ENCODE measurements at regions not wholly inside any gene's neighbourhood (a gene's known extent, or its start where the extent isn't known, plus 50 kb on each side); places are given as distances from the start of the nearest gene placed in this dataset.

- Histone ChIP-seq H3K4me1 (ENCODE audit: control insufficient read depth, insufficient read depth, low read length, poor library complexity, severe bottlenecking) (peaks cover 3% of the 10 kb centered on the region), H3K36me3 (ENCODE audit: control insufficient read depth, insufficient read depth, low read length) (no peaks in the 10 kb centered on the region), H3K4me3 (ENCODE audit: extremely low read depth, insufficient read depth, low read length, poor library complexity, severe bottlenecking) (no peak overlapping the region), H3K9me3 (ENCODE audit: control insufficient read depth, low read length) (no peaks in the 10 kb centered on the region), H3K27ac (ENCODE audit: low read depth, low read length, severe bottlenecking) (no peak overlapping the region)
- 63 to 83% methylated on average over 3 of the region's 3 CpGs for WGBS, 2 experiments (ENCODE audit: insufficient coverage in 2 of 2)
Observed at GRCh38 chr11:45597097-45597496, 68.3 kb downstream of the CHST1 start.

GRCh38 chr11:45596571-45596970 lies 68.9 kb downstream of the CHST1 start:
- no peak overlapping the region for H3K4me3 ChIP-seq (ENCODE audit: extremely low read depth, insufficient read depth, low read length, poor library complexity, severe bottlenecking)
- no peaks in the 10 kb centered on the region for H3K9me3 ChIP-seq (ENCODE audit: control insufficient read depth, low read length)
- H3K4me1 ChIP-seq (ENCODE audit: control insufficient read depth, insufficient read depth, low read length, poor library complexity, severe bottlenecking): peaks cover 3% of the 10 kb centered on the region
- 76 to 83% methylated on average over 5 of the region's 6 CpGs for WGBS, 2 experiments (ENCODE audit: insufficient coverage in 2 of 2)
- H3K27ac ChIP-seq (ENCODE audit: low read depth, low read length, severe bottlenecking): no peak overlapping the region
- H3K36me3 ChIP-seq (ENCODE audit: control insufficient read depth, insufficient read depth, low read length): no peaks in the 10 kb centered on the region

GRCh38 chr11:45593992-45594391 lies 71.4 kb downstream of the CHST1 start:
- H3K4me3 ChIP-seq (ENCODE audit: extremely low read depth, insufficient read depth, low read length, poor library complexity, severe bottlenecking): no peak overlapping the region
- no peaks in the 10 kb centered on the region for H3K36me3 ChIP-seq (ENCODE audit: control insufficient read depth, insufficient read depth, low read length)
- H3K27ac ChIP-seq (ENCODE audit: low read depth, low read length, severe bottlenecking): no peak overlapping the region
- H3K9me3 ChIP-seq (ENCODE audit: control insufficient read depth, low read length): no peaks in the 10 kb centered on the region
- no peaks in the 10 kb centered on the region for H3K4me1 ChIP-seq (ENCODE audit: control insufficient read depth, insufficient read depth, low read length, poor library complexity, severe bottlenecking)
- WGBS, 2 experiments (ENCODE audit: insufficient coverage in 2 of 2): 100% methylated on average over 1 to 2 of the region's 4 CpGs

GRCh38 chr11:45592636-45593035 lies 72.8 kb downstream of the CHST1 start:
- WGBS, 2 experiments (ENCODE audit: insufficient coverage in 2 of 2): 68 to 90% methylated on average over 5 to 6 of the region's 6 CpGs

GRCh38 chr11:45590743-45591142 lies 74.7 kb downstream of the CHST1 start:
- H3K4me1 ChIP-seq (ENCODE audit: control insufficient read depth, insufficient read depth, low read length, poor library complexity, severe bottlenecking): no peaks in the 10 kb centered on the region
- 92 to 95% methylated on average over 3 of the region's 3 CpGs for WGBS, 2 experiments (ENCODE audit: insufficient coverage in 2 of 2)
- no peaks in the 10 kb centered on the region for H3K9me3 ChIP-seq (ENCODE audit: control insufficient read depth, low read length)
- H3K36me3 ChIP-seq (ENCODE audit: control insufficient read depth, insufficient read depth, low read length): no peaks in the 10 kb centered on the region
- no peak overlapping the region for H3K4me3 ChIP-seq (ENCODE audit: extremely low read depth, insufficient read depth, low read length, poor library complexity, severe bottlenecking)
- H3K27ac ChIP-seq (ENCODE audit: low read depth, low read length, severe bottlenecking): no peak overlapping the region

More at GRCh38 chr11:45592636-45593035, 72.8 kb downstream of the CHST1 start:
- Histone ChIP-seq H3K36me3 (ENCODE audit: control insufficient read depth, insufficient read depth, low read length) (no peaks in the 10 kb centered on the region), H3K9me3 (ENCODE audit: control insufficient read depth, low read length) (no peaks in the 10 kb centered on the region), H3K27ac (ENCODE audit: low read depth, low read length, severe bottlenecking) (no peak overlapping the region), H3K4me1 (ENCODE audit: control insufficient read depth, insufficient read depth, low read length, poor library complexity, severe bottlenecking) (no peaks in the 10 kb centered on the region), H3K4me3 (ENCODE audit: extremely low read depth, insufficient read depth, low read length, poor library complexity, severe bottlenecking) (no peak overlapping the region)

- no peak overlapping the region for H3K27ac ChIP-seq (ENCODE audit: low read depth, low read length, severe bottlenecking)
- H3K4me1 ChIP-seq (ENCODE audit: control insufficient read depth, insufficient read depth, low read length, poor library complexity, severe bottlenecking): no peaks in the 10 kb centered on the region
- WGBS, 2 experiments (ENCODE audit: insufficient coverage in 2 of 2): 46 to 89% methylated on average over 2 to 4 of the region's 5 CpGs
- H3K36me3 ChIP-seq (ENCODE audit: control insufficient read depth, insufficient read depth, low read length): no peaks in the 10 kb centered on the region
- H3K4me3 ChIP-seq (ENCODE audit: extremely low read depth, insufficient read depth, low read length, poor library complexity, severe bottlenecking): no peak overlapping the region
- H3K9me3 ChIP-seq (ENCODE audit: control insufficient read depth, low read length): no peaks in the 10 kb centered on the region
Observed at GRCh38 chr11:45585205-45585604, 80.2 kb downstream of the CHST1 start.

GRCh38 chr11:45583981-45584566 lies 81.3 kb downstream of the CHST1 start:
- Histone ChIP-seq H3K4me1 (ENCODE audit: control insufficient read depth, insufficient read depth, low read length, poor library complexity, severe bottlenecking) (no peaks in the 10 kb centered on the region), H3K9me3 (ENCODE audit: control insufficient read depth, low read length) (no peaks in the 10 kb centered on the region), H3K27ac (ENCODE audit: low read depth, low read length, severe bottlenecking) (no peak overlapping the region), H3K4me3 (ENCODE audit: extremely low read depth, insufficient read depth, low read length, poor library complexity, severe bottlenecking) (no peak overlapping the region), H3K36me3 (ENCODE audit: control insufficient read depth, insufficient read depth, low read length) (no peaks in the 10 kb centered on the region)
- 80 to 89% methylated on average over 13 of the region's 15 CpGs for WGBS, 2 experiments (ENCODE audit: insufficient coverage in 2 of 2)

GRCh38 chr11:45580399-45580798 lies 85.0 kb downstream of the CHST1 start:
- no peak overlapping the region for H3K4me3 ChIP-seq (ENCODE audit: extremely low read depth, insufficient read depth, low read length, poor library complexity, severe bottlenecking)
- H3K27ac ChIP-seq (ENCODE audit: low read depth, low read length, severe bottlenecking): no peak overlapping the region
- 25 to 35% methylated on average over 5 of the region's 6 CpGs for WGBS, 2 experiments (ENCODE audit: insufficient coverage in 2 of 2)
- H3K36me3 ChIP-seq (ENCODE audit: control insufficient read depth, insufficient read depth, low read length): no peaks in the 10 kb centered on the region
- H3K9me3 ChIP-seq (ENCODE audit: control insufficient read depth, low read length): no peaks in the 10 kb centered on the region
- H3K4me1 ChIP-seq (ENCODE audit: control insufficient read depth, insufficient read depth, low read length, poor library complexity, severe bottlenecking): peaks cover 4% of the 10 kb centered on the region

GRCh38 chr11:45578316-45578715 lies 87.1 kb downstream of the CHST1 start:
- WGBS, 2 experiments (ENCODE audit: insufficient coverage in 2 of 2): 100% methylated on average over 1 of the region's 3 CpGs; no CpG with 5 or more reads in 1 of the 2 experiments
- Histone ChIP-seq H3K36me3 (ENCODE audit: control insufficient read depth, insufficient read depth, low read length) (no peaks in the 10 kb centered on the region), H3K9me3 (ENCODE audit: control insufficient read depth, low read length) (no peaks in the 10 kb centered on the region)

GRCh38 chr11:45577752-45578151 lies 87.7 kb downstream of the CHST1 start:
- Histone ChIP-seq H3K36me3 (ENCODE audit: control insufficient read depth, insufficient read depth, low read length) (no peaks in the 10 kb centered on the region), H3K4me3 (ENCODE audit: extremely low read depth, insufficient read depth, low read length, poor library complexity, severe bottlenecking) (no peak overlapping the region), H3K4me1 (ENCODE audit: control insufficient read depth, insufficient read depth, low read length, poor library complexity, severe bottlenecking) (peaks cover 4% of the 10 kb centered on the region), H3K27ac (ENCODE audit: low read depth, low read length, severe bottlenecking) (no peak overlapping the region), H3K9me3 (ENCODE audit: control insufficient read depth, low read length) (no peaks in the 10 kb centered on the region)
- WGBS, 2 experiments (ENCODE audit: insufficient coverage in 2 of 2): 21 to 49% methylated on average over 2 to 3 of the region's 4 CpGs

More at GRCh38 chr11:45578316-45578715, 87.1 kb downstream of the CHST1 start:
- peaks cover 4% of the 10 kb centered on the region for H3K4me1 ChIP-seq (ENCODE audit: control insufficient read depth, insufficient read depth, low read length, poor library complexity, severe bottlenecking)
- no peak overlapping the region for H3K27ac ChIP-seq (ENCODE audit: low read depth, low read length, severe bottlenecking)
- H3K4me3 ChIP-seq (ENCODE audit: extremely low read depth, insufficient read depth, low read length, poor library complexity, severe bottlenecking): no peak overlapping the region

GRCh38 chr11:45576461-45577215 lies 88.8 kb downstream of the CHST1 start:
- Histone ChIP-seq H3K36me3 (ENCODE audit: control insufficient read depth, insufficient read depth, low read length) (no peaks in the 10 kb centered on the region), H3K27ac (ENCODE audit: low read depth, low read length, severe bottlenecking) (no peak overlapping the region), H3K4me3 (ENCODE audit: extremely low read depth, insufficient read depth, low read length, poor library complexity, severe bottlenecking) (no peak overlapping the region), H3K4me1 (ENCODE audit: control insufficient read depth, insufficient read depth, low read length, poor library complexity, severe bottlenecking) (peaks cover 4% of the 10 kb centered on the region), H3K9me3 (ENCODE audit: control insufficient read depth, low read length) (no peaks in the 10 kb centered on the region)
- WGBS, 2 experiments (ENCODE audit: insufficient coverage in 2 of 2): 86 to 95% methylated on average over 10 to 13 of the region's 13 CpGs
